HFF-Myc (cell line): ENCODE measurements at regions not wholly inside any gene's neighbourhood (a gene's known extent, or its start where the extent isn't known, plus 50 kb on each side); places are given as distances from the start of the nearest gene placed in this dataset.

ENCODE experiments used
- DNase-seq: peaks from one replicate; pipeline ENCODE4 v3.0.0-alpha.2; 2011; ENCODE audit warnings: low read depth; ENCODE audit errors: extremely low read depth
- H3K4me3 ChIP-seq: replicated peaks from 2 replicates; pipeline ENCODE4 v1.5.1; 2011; ENCODE audit warnings: low read depth, mild to moderate bottlenecking, control low read depth, low read length
- TF ChIP-seq, protein P1 (sequence below): IDR thresholded peaks from 2 replicates; pipeline ENCODE4 v1.5.1; 2012; ENCODE audit warnings: mild to moderate bottlenecking, low read depth, low read length, control low read depth; ENCODE audit errors: missing control alignments

DNA sequence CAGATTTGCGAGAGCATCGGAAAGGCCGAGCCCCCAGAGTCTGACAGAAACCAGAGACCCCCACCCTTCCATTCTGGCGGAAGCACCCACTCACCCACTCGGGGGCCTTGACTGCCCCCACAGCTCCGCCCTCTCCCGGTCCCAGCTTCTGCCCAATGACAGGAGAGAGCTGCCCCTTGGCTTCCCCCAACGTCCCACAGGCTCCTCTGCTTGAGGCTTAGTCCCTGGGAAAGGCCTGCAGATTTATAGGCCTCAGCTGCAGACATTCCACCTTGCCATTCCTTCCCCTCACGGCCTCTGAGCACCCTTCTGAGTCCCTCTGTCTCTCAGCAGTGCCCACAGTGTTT is 125.0 kb upstream of the NCAM1 start:
- DNase-seq, result no peak
- H3K4me3 ChIP-seq, result no peak overlapping the region
- TF ChIP-seq, protein P1, sequence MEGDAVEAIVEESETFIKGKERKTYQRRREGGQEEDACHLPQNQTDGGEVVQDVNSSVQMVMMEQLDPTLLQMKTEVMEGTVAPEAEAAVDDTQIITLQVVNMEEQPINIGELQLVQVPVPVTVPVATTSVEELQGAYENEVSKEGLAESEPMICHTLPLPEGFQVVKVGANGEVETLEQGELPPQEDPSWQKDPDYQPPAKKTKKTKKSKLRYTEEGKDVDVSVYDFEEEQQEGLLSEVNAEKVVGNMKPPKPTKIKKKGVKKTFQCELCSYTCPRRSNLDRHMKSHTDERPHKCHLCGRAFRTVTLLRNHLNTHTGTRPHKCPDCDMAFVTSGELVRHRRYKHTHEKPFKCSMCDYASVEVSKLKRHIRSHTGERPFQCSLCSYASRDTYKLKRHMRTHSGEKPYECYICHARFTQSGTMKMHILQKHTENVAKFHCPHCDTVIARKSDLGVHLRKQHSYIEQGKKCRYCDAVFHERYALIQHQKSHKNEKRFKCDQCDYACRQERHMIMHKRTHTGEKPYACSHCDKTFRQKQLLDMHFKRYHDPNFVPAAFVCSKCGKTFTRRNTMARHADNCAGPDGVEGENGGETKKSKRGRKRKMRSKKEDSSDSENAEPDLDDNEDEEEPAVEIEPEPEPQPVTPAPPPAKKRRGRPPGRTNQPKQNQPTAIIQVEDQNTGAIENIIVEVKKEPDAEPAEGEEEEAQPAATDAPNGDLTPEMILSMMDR, result no peak

DNA sequence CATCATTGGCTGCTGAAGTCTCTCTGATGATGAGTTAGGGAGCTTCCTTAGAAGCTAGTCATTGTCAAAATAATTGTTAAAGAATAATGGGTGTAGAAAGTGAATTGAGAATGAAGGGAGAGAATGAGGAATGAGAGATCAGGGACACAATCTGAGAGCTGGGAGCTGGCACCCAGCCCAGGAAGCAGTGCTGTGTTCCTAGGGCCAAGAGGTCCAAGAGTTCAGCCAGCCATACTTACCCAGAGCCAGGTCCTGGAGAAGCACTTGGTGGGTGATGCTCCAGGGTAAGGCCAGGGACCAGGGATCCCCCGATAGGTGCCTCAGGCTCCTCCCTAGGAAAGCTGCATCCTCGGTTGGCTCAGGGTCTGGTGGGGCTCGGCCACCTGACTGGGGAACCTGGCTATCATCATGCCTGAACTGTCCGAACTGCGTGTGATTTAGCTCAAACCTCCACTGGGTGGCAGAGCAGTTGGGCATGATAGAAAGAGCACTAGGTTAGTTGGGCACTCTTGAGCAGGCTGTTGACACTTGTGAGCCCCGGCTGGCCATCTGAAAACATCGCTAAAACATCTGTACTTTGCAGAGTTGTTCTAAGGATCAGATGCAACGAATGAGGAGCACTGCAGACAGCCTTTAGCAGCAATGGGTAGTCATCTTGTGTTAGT is 123.9 kb upstream of the NCAM1 start:
- H3K4me3 ChIP-seq, result no peak overlapping the region
- TF ChIP-seq, protein P1, result no peak
- no peak for DNase-seq

DNA sequence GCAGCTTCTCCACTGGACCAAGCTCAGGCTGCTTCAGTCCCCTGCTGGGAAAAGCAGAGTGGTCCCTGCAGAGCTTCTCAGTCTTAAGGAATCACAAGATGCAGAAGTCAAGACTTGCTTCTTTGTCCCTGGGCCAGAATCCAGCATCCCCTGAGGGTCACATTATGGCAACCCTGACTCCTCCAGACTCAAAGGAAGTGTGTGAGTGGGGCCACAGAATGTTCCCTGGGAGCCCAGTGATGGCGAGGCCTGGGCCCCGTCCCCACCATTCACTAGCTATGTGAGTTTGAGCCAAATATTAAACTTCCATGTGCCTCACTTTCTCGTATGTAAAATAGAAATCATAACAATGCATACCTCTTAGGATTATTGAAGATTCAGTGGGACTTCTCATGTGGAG is 122.2 kb upstream of the NCAM1 start:
- TF ChIP-seq, protein P1, result no peak
- DNase-seq, result no peak
- no peak overlapping the region for H3K4me3 ChIP-seq

DNA sequence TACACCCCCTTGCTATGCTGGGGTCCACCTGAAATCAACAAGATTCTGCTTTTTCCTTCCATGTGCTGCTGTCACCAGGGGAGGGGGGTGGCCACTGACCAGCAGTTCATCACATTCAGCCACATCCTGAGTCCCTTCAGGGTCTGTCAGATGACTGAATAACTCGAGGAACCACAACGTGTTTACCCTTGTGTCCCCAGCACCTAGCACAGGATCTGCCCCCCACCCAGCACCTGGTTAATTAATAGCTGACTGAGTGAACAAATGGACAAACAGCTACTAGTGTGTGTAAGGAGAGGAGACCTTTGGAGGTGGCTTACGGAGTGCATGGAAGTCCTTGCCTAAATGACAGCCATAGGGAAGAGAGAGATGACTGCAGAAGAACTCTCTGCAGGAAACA is 119.5 kb upstream of the NCAM1 start:
- DNase-seq, result no peak
- TF ChIP-seq, protein P1, result no peak
- H3K4me3 ChIP-seq, result no peak overlapping the region

DNA sequence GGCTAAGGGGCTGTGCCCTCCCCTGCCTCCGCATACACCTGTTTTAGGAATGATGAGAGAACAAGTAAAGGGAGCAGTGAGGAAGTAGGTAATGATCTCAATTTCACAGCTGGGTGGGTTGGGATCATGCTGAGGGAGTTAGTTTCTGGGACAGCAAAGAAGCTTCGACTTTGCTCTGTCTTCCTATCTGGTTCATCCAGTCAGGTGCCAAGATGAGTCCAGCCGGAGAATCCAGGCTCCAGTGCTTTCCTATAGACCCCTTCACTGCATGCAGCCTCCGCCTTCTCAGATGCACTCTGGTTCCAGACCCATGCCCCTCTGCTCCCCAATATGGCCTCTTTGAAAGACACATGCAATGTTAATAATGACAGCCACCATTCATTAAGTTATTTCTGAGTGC is 119.1 kb upstream of the NCAM1 start:
- no peak overlapping the region for H3K4me3 ChIP-seq
- no peak for DNase-seq
- TF ChIP-seq, protein P1, result no peak

DNA sequence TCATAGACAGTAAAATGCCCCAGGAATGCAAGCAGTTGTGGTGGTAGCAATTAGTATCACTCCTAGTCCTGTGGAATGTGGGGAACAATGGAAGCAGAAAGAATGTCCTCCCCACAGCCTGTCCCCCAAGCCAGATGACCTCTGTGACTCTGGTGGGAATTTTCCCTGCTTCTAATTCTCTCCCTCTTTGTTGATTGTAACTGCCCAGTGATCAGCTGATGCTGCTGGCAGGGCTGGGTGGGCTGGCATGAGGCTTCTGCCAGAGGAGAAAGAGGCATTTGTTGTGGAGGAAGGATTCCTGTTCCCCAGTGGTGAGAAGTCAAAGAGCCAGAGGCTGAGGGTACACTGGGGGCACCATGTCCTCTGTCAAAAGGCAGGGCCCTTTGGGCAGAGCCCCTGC is 116.7 kb upstream of the NCAM1 start:
- TF ChIP-seq, protein P1, result no peak
- DNase-seq, result no peak
- H3K4me3 ChIP-seq, result no peak overlapping the region

DNA sequence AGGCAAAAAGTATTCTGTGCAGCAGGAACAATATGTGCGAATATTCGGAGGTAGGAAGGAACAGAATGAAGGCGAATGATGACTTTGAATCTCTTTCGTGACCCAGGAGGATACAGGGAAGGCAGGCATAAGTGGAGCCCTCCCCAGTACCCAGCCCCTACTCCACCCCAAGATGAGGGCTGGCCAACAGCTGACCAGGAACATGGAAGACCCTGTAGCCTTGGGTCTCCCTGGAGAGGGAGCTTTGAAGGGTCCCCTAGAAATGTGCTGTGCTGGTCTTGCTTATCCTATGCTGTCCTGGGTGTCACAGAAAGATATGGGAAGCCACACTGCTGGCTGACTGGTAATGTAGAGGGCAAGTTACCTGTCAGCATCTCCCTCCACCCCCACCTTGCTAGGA is 113.7 kb upstream of the NCAM1 start:
- TF ChIP-seq, protein P1, result no peak
- no peak overlapping the region for H3K4me3 ChIP-seq
- no peak for DNase-seq
